ENCODE measurements at regions not wholly inside any gene's neighbourhood (a gene's known extent, or its start where the extent isn't known, plus 50 kb on each side); places are given as distances from the start of the nearest gene placed in this dataset.

DNA sequence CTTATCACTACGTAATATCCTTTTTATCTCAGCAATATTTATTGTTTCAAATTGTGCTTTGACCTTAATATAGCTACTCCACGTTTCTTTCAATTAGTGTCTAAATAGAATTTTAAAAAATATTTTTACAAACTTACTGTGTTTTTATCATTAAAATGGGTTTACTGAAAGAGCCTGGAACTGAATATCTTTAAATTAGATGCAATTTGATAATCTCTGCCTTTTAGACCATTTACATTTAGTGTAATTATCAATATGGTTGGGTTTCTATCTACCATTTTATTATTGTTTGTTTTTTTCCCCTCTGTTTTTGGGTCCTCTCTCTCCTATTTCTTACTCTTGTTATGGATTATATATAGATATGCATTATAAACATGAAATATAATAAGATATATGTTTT is 327.8 kb downstream of the IRX2 start:
- H3K79me2 ChIP-seq (ENCODE audit: insufficient read depth, low read length): no peaks in the 10 kb centered on the region
- no peak overlapping the region for H3K4me3 ChIP-seq (replicated peaks in 1 of 2; ENCODE audit: low read depth in 1 of 2, low read length in 2 of 2)
- H3K9me2 ChIP-seq (ENCODE audit: insufficient read depth): no peaks in the 10 kb centered on the region
- H3K27me3 ChIP-seq (ENCODE audit: insufficient read depth, low read length): no peaks in the 10 kb centered on the region
- H4K20me1 ChIP-seq (ENCODE audit: insufficient read depth): no peaks in the 10 kb centered on the region
- ChIA-PET POLR2A (no interaction called here), CTCF (no interaction called here), RAD21 (ENCODE audit: low non-redundant PET in 1 of 2, low total read pairs in 2 of 2, uncharacterized antibody in 2 of 2, unreplicated experiment in 2 of 2) (no interaction called here)
- intact Hi-C loops (cut with micrococcal nuclease): no loop called here
- no peak for ATAC-seq
- no peaks in the 10 kb centered on the region for H3K4me1 ChIP-seq (ENCODE audit: control insufficient read depth in 1 of 2, insufficient read depth in 2 of 2, low read length in 2 of 2)
- H3K9me3 ChIP-seq (ENCODE audit: control insufficient read depth in 1 of 2, insufficient read depth in 1 of 2, low read depth in 1 of 2, low read length in 2 of 2): peaks cover 14 to 31% of the 10 kb centered on the region in 2 experiments; a peak in 3 of 4 replicates
- BruUV-seq (replicated peaks): no TSS peak
- TF ChIP-seq, protein P1, sequence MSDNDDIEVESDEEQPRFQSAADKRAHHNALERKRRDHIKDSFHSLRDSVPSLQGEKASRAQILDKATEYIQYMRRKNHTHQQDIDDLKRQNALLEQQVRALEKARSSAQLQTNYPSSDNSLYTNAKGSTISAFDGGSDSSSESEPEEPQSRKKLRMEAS (IDR thresholded peaks at IDR 0.05): no peak
- TF ChIP-seq EGR1 (IDR thresholded peaks at IDR 0.05; ENCODE audit: low read depth) (no peak), ZNF274 (IDR thresholded peaks at IDR 0.05; ENCODE audit: low read depth, low read length) (no peak), TCF7L2 (IDR thresholded peaks at IDR 0.05; ENCODE audit: borderline replicate concordance, extremely low read depth, insufficient read depth, insufficient read length) (no peak), EZH2 (IDR thresholded peaks at IDR 0.05) (no peak), CBX3 (IDR thresholded peaks at IDR 0.05; ENCODE audit: low read depth) (no peak), CEBPB (IDR thresholded peaks at IDR 0.05; ENCODE audit: low read depth) (no peak), EZH2phosphoT487 (IDR thresholded peaks at IDR 0.05; ENCODE audit: borderline replicate concordance) (no peak), ZFX (IDR thresholded peaks at IDR 0.05) (no peak), YY1 (IDR thresholded peaks at IDR 0.05; ENCODE audit: extremely low read depth, insufficient replicate concordance, low read depth, low read length) (no peak), POLR2A (IDR thresholded peaks at IDR 0.05; ENCODE audit: borderline replicate concordance, extremely low read depth, insufficient read depth, insufficient read length) (no peak), SIN3A (IDR thresholded peaks at IDR 0.05; ENCODE audit: low read depth) (no peak), POLR2AphosphoS5 (IDR thresholded peaks at IDR 0.05; ENCODE audit: low read depth, low read length) (no peak)
- TF ChIP-seq, protein P2, sequence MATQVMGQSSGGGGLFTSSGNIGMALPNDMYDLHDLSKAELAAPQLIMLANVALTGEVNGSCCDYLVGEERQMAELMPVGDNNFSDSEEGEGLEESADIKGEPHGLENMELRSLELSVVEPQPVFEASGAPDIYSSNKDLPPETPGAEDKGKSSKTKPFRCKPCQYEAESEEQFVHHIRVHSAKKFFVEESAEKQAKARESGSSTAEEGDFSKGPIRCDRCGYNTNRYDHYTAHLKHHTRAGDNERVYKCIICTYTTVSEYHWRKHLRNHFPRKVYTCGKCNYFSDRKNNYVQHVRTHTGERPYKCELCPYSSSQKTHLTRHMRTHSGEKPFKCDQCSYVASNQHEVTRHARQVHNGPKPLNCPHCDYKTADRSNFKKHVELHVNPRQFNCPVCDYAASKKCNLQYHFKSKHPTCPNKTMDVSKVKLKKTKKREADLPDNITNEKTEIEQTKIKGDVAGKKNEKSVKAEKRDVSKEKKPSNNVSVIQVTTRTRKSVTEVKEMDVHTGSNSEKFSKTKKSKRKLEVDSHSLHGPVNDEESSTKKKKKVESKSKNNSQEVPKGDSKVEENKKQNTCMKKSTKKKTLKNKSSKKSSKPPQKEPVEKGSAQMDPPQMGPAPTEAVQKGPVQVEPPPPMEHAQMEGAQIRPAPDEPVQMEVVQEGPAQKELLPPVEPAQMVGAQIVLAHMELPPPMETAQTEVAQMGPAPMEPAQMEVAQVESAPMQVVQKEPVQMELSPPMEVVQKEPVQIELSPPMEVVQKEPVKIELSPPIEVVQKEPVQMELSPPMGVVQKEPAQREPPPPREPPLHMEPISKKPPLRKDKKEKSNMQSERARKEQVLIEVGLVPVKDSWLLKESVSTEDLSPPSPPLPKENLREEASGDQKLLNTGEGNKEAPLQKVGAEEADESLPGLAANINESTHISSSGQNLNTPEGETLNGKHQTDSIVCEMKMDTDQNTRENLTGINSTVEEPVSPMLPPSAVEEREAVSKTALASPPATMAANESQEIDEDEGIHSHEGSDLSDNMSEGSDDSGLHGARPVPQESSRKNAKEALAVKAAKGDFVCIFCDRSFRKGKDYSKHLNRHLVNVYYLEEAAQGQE (IDR thresholded peaks at IDR 0.05; ENCODE audit: low read depth): no peak
- DNase-seq (ENCODE audit: low read depth, low spot score): no peak
- no peak overlapping the region for H3K4me2 ChIP-seq (ENCODE audit: low read length)
- H3K9ac ChIP-seq (ENCODE audit: low read length): no peak overlapping the region
- no peak overlapping the region for H2AFZ ChIP-seq (ENCODE audit: low read depth, low read length, poor library complexity, severe bottlenecking)
- H3K27ac ChIP-seq (ENCODE audit: low read depth, low read length): no peak overlapping the region
- H3K36me3 ChIP-seq (ENCODE audit: control insufficient read depth in 1 of 2, insufficient read depth in 2 of 2, low read length in 2 of 2): no peaks in the 10 kb centered on the region

Data from HCT116 (cell line).